Osteoblast (primary cell): ENCODE measurements at regions not wholly inside any gene's neighbourhood (a gene's known extent, or its start where the extent isn't known, plus 50 kb on each side); places are given as distances from the start of the nearest gene placed in this dataset.

Experiments used
- DNase-seq: peaks from one replicate; pipeline ENCODE4 v3.0.0; 2011; ENCODE audit warnings: low spot score, mixed read lengths; ENCODE audit not compliant: insufficient read length; ENCODE audit errors: missing footprints
- H2AFZ ChIP-seq: 2 replicates; pipeline ENCODE4 v1.6.0; 2011; ENCODE audit warnings: mild to moderate bottlenecking, low read length
- H3K27ac ChIP-seq: 2 replicates; pipeline ENCODE4 v1.5.1; 2011; ENCODE audit warnings: mild to moderate bottlenecking, low read depth, low read length, moderate library complexity
- H3K27me3 ChIP-seq: 2 replicates; pipeline ENCODE4 v1.6.0; 2012; ENCODE audit warnings: mild to moderate bottlenecking, control low read depth, inconsistent platforms, low read length, moderate library complexity; ENCODE audit not compliant: insufficient read depth
- H3K36me3 ChIP-seq: 2 replicates; pipeline ENCODE4 v1.5.1; 2011; ENCODE audit warnings: mild to moderate bottlenecking, low read length, control low read depth, moderate library complexity; ENCODE audit not compliant: insufficient read depth
- H3K4me1 ChIP-seq: 2 replicates; pipeline ENCODE4 v1.5.1; 2011; ENCODE audit warnings: mild to moderate bottlenecking, low read length, control low read depth, moderate library complexity; ENCODE audit not compliant: insufficient read depth
- H3K4me2 ChIP-seq: 2 replicates; pipeline ENCODE4 v1.6.0; 2011; ENCODE audit warnings: mild to moderate bottlenecking, low read length; ENCODE audit not compliant: insufficient read depth
- H3K4me3 ChIP-seq: fragments of 200-600 bp; sonication (generic); 3 replicates; pipeline ENCODE4 v1.5.1; 2012; ENCODE audit warnings: mild to moderate bottlenecking, low read length, inconsistent platforms; ENCODE audit not compliant: insufficient read depth
- H3K79me2 ChIP-seq: 2 replicates; pipeline ENCODE4 v1.6.0; 2012; ENCODE audit warnings: mild to moderate bottlenecking, low read length, control low read depth, inconsistent platforms; ENCODE audit not compliant: insufficient read depth
- H3K9me3 ChIP-seq: 2 replicates; pipeline ENCODE4 v1.5.1; 2011; ENCODE audit warnings: low read depth, low read length, control low read depth
- H4K20me1 ChIP-seq: 2 replicates; pipeline ENCODE4 v1.6.0; 2012; ENCODE audit warnings: mild to moderate bottlenecking, low read length, control low read depth; ENCODE audit not compliant: insufficient read depth
- TF ChIP-seq, protein P1 (sequence below): IDR thresholded peaks from 2 replicates; pipeline ENCODE4 v1.5.1; 2011; ENCODE audit warnings: mild to moderate bottlenecking, low read depth, low read length, moderate library complexity; ENCODE audit errors: extremely low read depth

DNA sequence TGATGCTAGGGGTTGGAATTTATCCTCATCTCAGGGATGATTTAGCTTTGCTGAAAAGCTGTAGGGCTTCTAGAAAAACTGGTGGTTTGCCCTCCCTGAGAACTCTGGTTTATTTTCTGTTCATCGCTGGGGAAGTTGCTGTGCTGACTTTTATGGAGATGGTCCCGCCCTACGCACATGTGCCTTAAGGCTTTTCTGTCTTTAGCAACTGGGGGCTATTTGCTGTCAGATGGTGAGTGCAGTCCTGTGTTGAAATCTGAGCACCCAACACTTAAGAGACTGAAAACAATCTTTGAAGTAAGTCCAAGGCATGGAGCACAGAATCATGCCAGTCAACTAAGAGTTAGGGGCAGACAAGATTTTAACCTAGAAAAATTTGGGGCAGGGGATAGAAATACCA, 2148.4 kb upstream of the CELF4 start:
- Histone ChIP-seq H3K4me2 (no peak overlapping the region), H3K4me3 (no peak overlapping the region), H2AFZ (no peak overlapping the region), H3K27ac (no peak overlapping the region), H3K9me3 (no peaks in the 10 kb centered on the region), H4K20me1 (no peaks in the 10 kb centered on the region), H3K36me3 (no peaks in the 10 kb centered on the region), H3K79me2 (no peaks in the 10 kb centered on the region), H3K27me3 (no peaks in the 10 kb centered on the region), H3K4me1 (no peaks in the 10 kb centered on the region)
- TF ChIP-seq, protein P1, sequence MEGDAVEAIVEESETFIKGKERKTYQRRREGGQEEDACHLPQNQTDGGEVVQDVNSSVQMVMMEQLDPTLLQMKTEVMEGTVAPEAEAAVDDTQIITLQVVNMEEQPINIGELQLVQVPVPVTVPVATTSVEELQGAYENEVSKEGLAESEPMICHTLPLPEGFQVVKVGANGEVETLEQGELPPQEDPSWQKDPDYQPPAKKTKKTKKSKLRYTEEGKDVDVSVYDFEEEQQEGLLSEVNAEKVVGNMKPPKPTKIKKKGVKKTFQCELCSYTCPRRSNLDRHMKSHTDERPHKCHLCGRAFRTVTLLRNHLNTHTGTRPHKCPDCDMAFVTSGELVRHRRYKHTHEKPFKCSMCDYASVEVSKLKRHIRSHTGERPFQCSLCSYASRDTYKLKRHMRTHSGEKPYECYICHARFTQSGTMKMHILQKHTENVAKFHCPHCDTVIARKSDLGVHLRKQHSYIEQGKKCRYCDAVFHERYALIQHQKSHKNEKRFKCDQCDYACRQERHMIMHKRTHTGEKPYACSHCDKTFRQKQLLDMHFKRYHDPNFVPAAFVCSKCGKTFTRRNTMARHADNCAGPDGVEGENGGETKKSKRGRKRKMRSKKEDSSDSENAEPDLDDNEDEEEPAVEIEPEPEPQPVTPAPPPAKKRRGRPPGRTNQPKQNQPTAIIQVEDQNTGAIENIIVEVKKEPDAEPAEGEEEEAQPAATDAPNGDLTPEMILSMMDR: no peak
- no peak for DNase-seq

DNA sequence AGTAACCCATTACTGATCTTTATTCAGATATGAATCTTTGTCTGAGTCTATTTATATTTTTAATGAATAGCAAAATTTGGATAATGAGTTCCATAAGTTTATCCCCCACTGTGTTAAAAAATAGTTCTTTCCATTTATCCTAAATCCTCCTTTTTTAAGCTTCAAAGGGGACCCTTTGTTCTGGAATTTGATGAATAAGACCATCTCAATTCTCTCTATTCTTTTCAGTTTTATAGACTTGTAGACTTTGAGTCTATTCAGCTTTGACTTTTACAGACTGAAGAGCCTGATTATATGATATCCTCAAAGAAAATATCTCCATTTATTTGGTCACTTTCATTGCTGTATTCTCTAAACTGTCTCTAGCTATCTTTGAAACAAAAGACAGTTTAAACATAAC, 2146.1 kb upstream of the CELF4 start:
- Histone ChIP-seq H2AFZ (no peak overlapping the region), H3K9me3 (no peaks in the 10 kb centered on the region), H3K4me2 (no peak overlapping the region), H4K20me1 (no peaks in the 10 kb centered on the region), H3K36me3 (no peaks in the 10 kb centered on the region), H3K4me1 (no peaks in the 10 kb centered on the region), H3K4me3 (no peak overlapping the region), H3K27me3 (no peaks in the 10 kb centered on the region), H3K79me2 (no peaks in the 10 kb centered on the region), H3K27ac (no peak overlapping the region)
- no peak for DNase-seq
- TF ChIP-seq, protein P1: no peak

DNA sequence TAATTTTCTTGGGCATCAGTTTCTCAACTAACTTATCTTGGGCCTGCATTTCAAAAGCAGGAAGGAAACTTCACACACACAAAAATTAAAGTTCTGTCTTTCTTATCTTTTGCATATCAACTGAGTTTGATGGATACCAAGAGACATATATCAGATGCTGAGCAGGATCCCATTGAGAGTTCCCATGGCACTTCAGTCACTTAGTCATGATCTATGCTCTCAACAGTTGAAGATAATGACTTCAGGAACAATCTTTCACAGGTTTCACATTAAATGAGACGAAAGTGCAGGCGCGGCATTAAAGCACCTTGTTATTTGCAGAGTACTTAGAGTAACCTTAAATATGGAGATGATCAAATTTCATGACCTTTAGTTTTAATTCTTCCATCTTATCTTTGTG, 2139.8 kb upstream of the CELF4 start:
- no peaks in the 10 kb centered on the region for H4K20me1 ChIP-seq
- no peak overlapping the region for H3K27ac ChIP-seq
- no peak for DNase-seq
- no peaks in the 10 kb centered on the region for H3K27me3 ChIP-seq
- no peak overlapping the region for H2AFZ ChIP-seq
- H3K4me2 ChIP-seq: no peak overlapping the region
- no peaks in the 10 kb centered on the region for H3K36me3 ChIP-seq
- no peaks in the 10 kb centered on the region for H3K79me2 ChIP-seq
- H3K4me3 ChIP-seq: no peak overlapping the region
- H3K4me1 ChIP-seq: no peaks in the 10 kb centered on the region
- no peaks in the 10 kb centered on the region for H3K9me3 ChIP-seq
- TF ChIP-seq, protein P1: no peak

DNA sequence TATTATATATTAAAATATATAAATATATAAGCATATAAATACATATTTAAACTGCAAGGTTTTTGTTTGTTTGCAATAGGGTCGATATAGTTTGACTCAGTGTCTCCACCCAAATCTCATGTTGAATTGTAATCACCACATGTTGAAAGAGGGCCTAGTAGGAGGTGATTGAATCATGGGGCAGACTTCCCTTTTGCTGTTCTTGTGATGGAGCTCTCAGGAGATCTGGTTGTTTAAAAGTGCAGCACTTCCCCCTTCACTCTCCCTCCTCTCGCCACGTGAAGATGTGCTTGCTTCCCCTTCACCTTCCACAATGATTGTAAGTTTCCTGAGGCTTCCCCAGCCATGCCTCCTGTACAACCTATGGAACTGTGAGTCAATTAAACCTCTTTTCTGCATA, 2137.3 kb upstream of the CELF4 start:
- Histone ChIP-seq H3K9me3 (no peaks in the 10 kb centered on the region), H3K4me2 (no peak overlapping the region), H2AFZ (no peak overlapping the region), H3K4me1 (no peaks in the 10 kb centered on the region), H4K20me1 (no peaks in the 10 kb centered on the region), H3K27ac (no peak overlapping the region), H3K27me3 (no peaks in the 10 kb centered on the region), H3K36me3 (no peaks in the 10 kb centered on the region), H3K79me2 (no peaks in the 10 kb centered on the region), H3K4me3 (no peak overlapping the region)
- TF ChIP-seq, protein P1: no peak
- DNase-seq: no peak
